Eye (tissue), 1 donor: ENCODE measurements at regions not wholly inside any gene's neighbourhood (a gene's known extent, or its start where the extent isn't known, plus 50 kb on each side); places are given as distances from the start of the nearest gene placed in this dataset.
"Not testable (repeated sequence)": the region's sequence is repeated elsewhere in the genome, so short reads cannot be mapped to it uniquely, and the experiment has no call there.

Experiments used
- DNase-seq: peaks from one replicate; pipeline ENCODE4 v3.0.0-alpha.2; 2015

GRCh38 chr14:34081576-34082136 is 130.8 kb upstream of the EGLN3 start:
- DNase-seq = peak; percentile 23

- peak; percentile 81 for DNase-seq
Observed at GRCh38 chr14:34081101-34081575, 130.3 kb upstream of the EGLN3 start.

- DNase-seq = not testable (repeated sequence)
Observed at GRCh38 chr14:34079643-34080042, 128.8 kb upstream of the EGLN3 start.

GRCh38 chr14:34078117-34078743 is 127.4 kb upstream of the EGLN3 start:
- DNase-seq = no peak

GRCh38 chr14:34075826-34076225 is 125.0 kb upstream of the EGLN3 start:
- DNase-seq = no peak

GRCh38 chr14:34075042-34075744 is 124.3 kb upstream of the EGLN3 start:
- DNase-seq = no peak

- DNase-seq = no peak
Observed at GRCh38 chr14:34072921-34073320, 122.0 kb upstream of the EGLN3 start.

- DNase-seq = no peak
Observed at GRCh38 chr14:34072401-34072800, 121.5 kb upstream of the EGLN3 start.

- DNase-seq = no peak
Observed at GRCh38 chr14:34070917-34071407, 120.1 kb upstream of the EGLN3 start.

- no peak for DNase-seq
Observed at GRCh38 chr14:34069854-34070582, 119.1 kb upstream of the EGLN3 start.

- no peak for DNase-seq
Observed at GRCh38 chr14:34067587-34067986, 116.7 kb upstream of the EGLN3 start.

- DNase-seq = no peak
Observed at GRCh38 chr14:34065690-34066391, 115.0 kb upstream of the EGLN3 start.

- no peak for DNase-seq
Observed at GRCh38 chr14:34065236-34065635, 114.4 kb upstream of the EGLN3 start.

- no peak for DNase-seq
Observed at GRCh38 chr14:34064349-34064748, 113.5 kb upstream of the EGLN3 start.

GRCh38 chr14:34063470-34064164 is 112.7 kb upstream of the EGLN3 start:
- DNase-seq = peak; percentile 49

- DNase-seq = no peak
Observed at GRCh38 chr14:34063042-34063441, 112.2 kb upstream of the EGLN3 start.

- DNase-seq = no peak
Observed at GRCh38 chr14:34062353-34062973, 111.6 kb upstream of the EGLN3 start.

- no peak for DNase-seq
Observed at GRCh38 chr14:34060651-34060999, 109.8 kb upstream of the EGLN3 start.

GRCh38 chr14:34059925-34060650 is 109.2 kb upstream of the EGLN3 start:
- peak; percentile 87 for DNase-seq

GRCh38 chr14:34059037-34059924 is 108.4 kb upstream of the EGLN3 start:
- no peak for DNase-seq
